Ishikawa (cell line): ENCODE measurements at regions not wholly inside any gene's neighbourhood (a gene's known extent, or its start where the extent isn't known, plus 50 kb on each side); places are given as distances from the start of the nearest gene placed in this dataset.

Experiments used
- CEBPB ChIP-seq: IDR thresholded peaks from 2 replicates; pipeline ENCODE4 v1.6.1; 2012
- CREB1 ChIP-seq: IDR thresholded peaks from 2 replicates; pipeline ENCODE4 v1.6.1; 2012; ENCODE audit warnings: low read depth
- EGR1 ChIP-seq: IDR thresholded peaks from 2 replicates; pipeline ENCODE4 v1.6.1; 2012
- EP300 ChIP-seq: IDR thresholded peaks from 2 replicates; pipeline ENCODE4 v1.6.1; 2012; ENCODE audit warnings: borderline replicate concordance
- FOXM1 ChIP-seq: IDR thresholded peaks from 2 replicates; pipeline ENCODE4 v1.6.1; 2012; ENCODE audit warnings: low read depth, borderline replicate concordance
- NFIC ChIP-seq: IDR thresholded peaks from 2 replicates; pipeline ENCODE4 v1.6.1; 2012
- RAD21 ChIP-seq: IDR thresholded peaks from 2 replicates; pipeline ENCODE4 v1.6.1; 2012; ENCODE audit warnings: low read depth
- REST ChIP-seq: IDR thresholded peaks from 2 replicates; pipeline ENCODE4 v1.6.1; 2012; ENCODE audit warnings: low read depth, mild to moderate bottlenecking
- TAF1 ChIP-seq: IDR thresholded peaks from 2 replicates; pipeline ENCODE4 v1.6.1; 2012; ENCODE audit warnings: low read depth, mild to moderate bottlenecking
- TCF12 ChIP-seq: IDR thresholded peaks from 2 replicates; pipeline ENCODE4 v1.6.1; 2012; ENCODE audit warnings: low read depth
- TEAD4 ChIP-seq: IDR thresholded peaks from 2 replicates; pipeline ENCODE4 v1.6.1; 2012
- YY1 ChIP-seq: IDR thresholded peaks from 2 replicates; pipeline ENCODE4 v1.6.1; 2012; ENCODE audit warnings: low read depth
- ZBTB7A ChIP-seq: IDR thresholded peaks from 2 replicates; pipeline ENCODE4 v1.6.1; 2012; ENCODE audit warnings: low read depth
- TF ChIP-seq, protein P1 (sequence below): IDR thresholded peaks from 2 replicates; pipeline ENCODE4 v1.6.1; 2012
- TF ChIP-seq, protein P2 (sequence below): IDR thresholded peaks from 2 replicates; pipeline ENCODE4 v1.6.1; 2012

DNA sequence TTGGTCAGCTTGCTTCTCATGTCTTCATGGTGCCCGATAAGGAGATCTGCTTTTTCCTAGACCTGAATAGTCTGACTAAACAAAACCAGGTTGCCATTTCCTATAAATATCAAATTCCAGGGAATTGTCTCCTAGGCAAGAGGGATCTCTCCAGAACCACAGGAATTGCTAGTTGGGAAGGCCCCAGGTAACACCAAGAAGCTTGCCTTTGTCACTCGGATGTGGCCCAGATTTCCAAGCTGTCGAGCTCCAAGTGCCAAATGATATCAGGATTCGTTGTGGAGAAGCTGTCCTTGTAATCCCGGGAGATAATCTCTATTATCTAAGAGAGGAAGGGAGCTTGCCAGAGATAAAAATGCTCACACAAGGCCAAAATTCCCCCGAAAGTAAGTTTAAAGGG lies 1288.5 kb upstream of the AUTS2 start:
- TF ChIP-seq ZBTB7A = no peak
- TF ChIP-seq EP300 = no peak
- TF ChIP-seq CREB1 = no peak
- TF ChIP-seq REST = no peak
- TF ChIP-seq EGR1 = no peak
- TF ChIP-seq TAF1 = no peak
- no peak for TF ChIP-seq FOXM1
- TF ChIP-seq TCF12 = no peak
- no peak for TF ChIP-seq RAD21
- TF ChIP-seq TEAD4 = no peak
- TF ChIP-seq, protein P1, sequence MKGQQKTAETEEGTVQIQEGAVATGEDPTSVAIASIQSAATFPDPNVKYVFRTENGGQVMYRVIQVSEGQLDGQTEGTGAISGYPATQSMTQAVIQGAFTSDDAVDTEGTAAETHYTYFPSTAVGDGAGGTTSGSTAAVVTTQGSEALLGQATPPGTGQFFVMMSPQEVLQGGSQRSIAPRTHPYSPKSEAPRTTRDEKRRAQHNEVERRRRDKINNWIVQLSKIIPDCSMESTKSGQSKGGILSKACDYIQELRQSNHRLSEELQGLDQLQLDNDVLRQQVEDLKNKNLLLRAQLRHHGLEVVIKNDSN = no peak
- no peak for TF ChIP-seq NFIC
- TF ChIP-seq, protein P2, sequence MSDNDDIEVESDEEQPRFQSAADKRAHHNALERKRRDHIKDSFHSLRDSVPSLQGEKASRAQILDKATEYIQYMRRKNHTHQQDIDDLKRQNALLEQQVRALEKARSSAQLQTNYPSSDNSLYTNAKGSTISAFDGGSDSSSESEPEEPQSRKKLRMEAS = no peak
- no peak for TF ChIP-seq YY1
- no peak for TF ChIP-seq CEBPB

- TF ChIP-seq CEBPB = no peak
- TF ChIP-seq TAF1 = no peak
- TF ChIP-seq ZBTB7A = no peak
- TF ChIP-seq NFIC = no peak
- TF ChIP-seq, protein P2 = no peak
- TF ChIP-seq RAD21 = no peak
- no peak for TF ChIP-seq EGR1
- TF ChIP-seq YY1 = no peak
Observed at GRCh38 chr7:68311958-68312357, 1286.3 kb upstream of the AUTS2 start.

DNA sequence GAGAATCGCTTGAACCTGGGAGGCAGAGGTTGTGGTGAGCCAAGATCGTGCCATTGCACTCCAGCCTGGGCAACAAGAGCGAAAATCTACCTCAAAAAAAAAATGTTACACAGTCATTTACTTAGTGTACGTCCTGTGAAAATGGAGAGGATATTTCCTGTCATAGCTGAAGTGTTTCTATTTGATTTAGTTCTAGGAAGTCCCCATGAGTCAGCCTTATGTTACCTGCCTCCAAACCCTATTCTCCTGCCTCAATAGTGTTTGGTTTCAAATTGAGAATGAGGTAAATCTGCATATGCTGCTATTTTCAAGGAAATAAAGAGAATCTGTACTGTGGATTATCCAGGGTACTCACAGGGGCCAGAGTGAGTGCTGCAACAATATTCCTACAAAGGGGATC lies 1284.5 kb upstream of the AUTS2 start:
- no peak for TF ChIP-seq TCF12
- no peak for TF ChIP-seq NFIC
- no peak for TF ChIP-seq EP300
- no peak for TF ChIP-seq REST

- no peak for TF ChIP-seq RAD21
- no peak for TF ChIP-seq EP300
- TF ChIP-seq, protein P1 = no peak
- no peak for TF ChIP-seq ZBTB7A
- TF ChIP-seq FOXM1 = no peak
- no peak for TF ChIP-seq YY1
- TF ChIP-seq EGR1 = no peak
Observed at GRCh38 chr7:68314208-68314607, 1284.1 kb upstream of the AUTS2 start.

DNA sequence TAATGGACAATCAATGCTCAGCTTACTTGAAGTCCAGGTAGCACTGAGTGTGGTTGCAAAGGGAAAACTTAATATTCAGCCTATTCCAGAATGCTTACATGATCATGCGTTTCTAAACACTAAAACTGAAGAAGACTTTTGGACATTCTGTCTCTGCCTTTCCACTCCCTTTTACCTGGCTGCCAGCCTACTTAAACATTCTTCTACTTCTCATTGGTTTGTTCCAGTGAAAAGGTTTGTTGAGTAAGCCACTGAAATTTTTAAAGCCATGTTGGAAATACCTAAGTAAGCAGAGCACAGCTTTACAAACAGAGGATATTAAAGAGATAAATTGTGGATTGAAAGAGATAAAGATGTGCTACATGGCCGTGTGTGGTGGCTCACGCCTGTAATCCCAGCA lies 1280.8 kb upstream of the AUTS2 start:
- TF ChIP-seq REST = no peak
- no peak for TF ChIP-seq ZBTB7A
- no peak for TF ChIP-seq CEBPB
- no peak for TF ChIP-seq TCF12
- no peak for TF ChIP-seq RAD21
- TF ChIP-seq, protein P2 = no peak
- no peak for TF ChIP-seq TAF1
- TF ChIP-seq EGR1 = no peak
- TF ChIP-seq, protein P1 = no peak
